Memory B cell (primary cell): ENCODE measurements at regions not wholly inside any gene's neighbourhood (a gene's known extent, or its start where the extent isn't known, plus 50 kb on each side); places are given as distances from the start of the nearest gene placed in this dataset.
"Not testable (repeated sequence)": the region's sequence is repeated elsewhere in the genome, so short reads cannot be mapped to it uniquely, and the experiment has no call there.

Experiments used
- ATAC-seq: fragments of 150-1000 bp; cut with Tn5 transposase; 2 replicates; pipeline ENCODE4 v1.10.0; 2021; ENCODE audit warnings: low read depth, mild to moderate bottlenecking, moderate library complexity
- DNase-seq, 2 donors: peaks; one replicate each; pipeline ENCODE4 v3.0.0; 2022; ENCODE audit warnings: low spot score in 2 of 2
- H3K27ac Mint-ChIP-seq: one replicate; pipeline ENCODE4 v1.8.0; 2022; ENCODE audit warnings: mild to moderate bottlenecking, moderate library complexity, mixed read lengths
- H3K27me3 Mint-ChIP-seq: one replicate; pipeline ENCODE4 v1.8.0; 2022; ENCODE audit warnings: mixed read lengths
- H3K36me3 Mint-ChIP-seq: one replicate; pipeline ENCODE4 v1.8.0; 2022; ENCODE audit warnings: mild to moderate bottlenecking, mixed read lengths
- H3K4me1 Mint-ChIP-seq: one replicate; pipeline ENCODE4 v1.8.0; 2022; ENCODE audit warnings: mixed read lengths
- H3K4me3 Mint-ChIP-seq: one replicate; pipeline ENCODE4 v1.8.0; 2022; ENCODE audit warnings: mild to moderate bottlenecking, moderate library complexity, mixed read lengths
- H3K9me3 Mint-ChIP-seq: one replicate; pipeline ENCODE4 v1.8.0; 2022; ENCODE audit warnings: mixed read lengths

- DNase-seq: no peak
- H3K4me3 Mint-ChIP-seq: no peak overlapping the region
- no peaks in the 10 kb centered on the region for H3K36me3 Mint-ChIP-seq
- no peak for ATAC-seq
- H3K4me1 Mint-ChIP-seq: no peaks in the 10 kb centered on the region
- no peak overlapping the region for H3K27ac Mint-ChIP-seq
- no peaks in the 10 kb centered on the region for H3K9me3 Mint-ChIP-seq
- H3K27me3 Mint-ChIP-seq: no peaks in the 10 kb centered on the region
Observed at GRCh38 chr4:141467225-141467624, 169.2 kb upstream of the IL15 start.

GRCh38 chr4:141469392-141469791 is 167.0 kb upstream of the IL15 start:
- ATAC-seq (no peak), DNase-seq (no peak)
- Mint-ChIP-seq H3K9me3 (no peaks in the 10 kb centered on the region), H3K4me1 (no peaks in the 10 kb centered on the region), H3K36me3 (no peaks in the 10 kb centered on the region), H3K27ac (no peak overlapping the region), H3K4me3 (no peak overlapping the region), H3K27me3 (no peaks in the 10 kb centered on the region)

GRCh38 chr4:141473026-141473540 is 163.3 kb upstream of the IL15 start:
- Mint-ChIP-seq H3K9me3 (no peaks in the 10 kb centered on the region), H3K4me1 (no peaks in the 10 kb centered on the region), H3K4me3 (no peak overlapping the region), H3K27ac (no peak overlapping the region), H3K36me3 (no peaks in the 10 kb centered on the region), H3K27me3 (no peaks in the 10 kb centered on the region)
- DNase-seq: no peak
- no peak for ATAC-seq

- DNase-seq (no peak), ATAC-seq (no peak)
- no peaks in the 10 kb centered on the region for H3K4me1 Mint-ChIP-seq
- H3K27me3 Mint-ChIP-seq: no peaks in the 10 kb centered on the region
- H3K36me3 Mint-ChIP-seq: no peaks in the 10 kb centered on the region
- H3K9me3 Mint-ChIP-seq: no peaks in the 10 kb centered on the region
- H3K4me3 Mint-ChIP-seq: no peak overlapping the region
- H3K27ac Mint-ChIP-seq: no peak overlapping the region
Observed at GRCh38 chr4:141473952-141474351, 162.4 kb upstream of the IL15 start.

GRCh38 chr4:141480950-141481349 is 155.4 kb upstream of the IL15 start:
- no peaks in the 10 kb centered on the region for H3K4me1 Mint-ChIP-seq
- H3K9me3 Mint-ChIP-seq: peaks cover 20% of the 10 kb centered on the region
- peaks cover 1% of the 10 kb centered on the region for H3K36me3 Mint-ChIP-seq
- H3K27ac Mint-ChIP-seq: no peak overlapping the region
- no peak for ATAC-seq
- H3K4me3 Mint-ChIP-seq: no peak overlapping the region
- DNase-seq: no peak
- no peaks in the 10 kb centered on the region for H3K27me3 Mint-ChIP-seq

- H3K36me3 Mint-ChIP-seq, H3K4me3 Mint-ChIP-seq, H3K4me1 Mint-ChIP-seq, H3K27me3 Mint-ChIP-seq, ATAC-seq, H3K27ac Mint-ChIP-seq, DNase-seq: not testable (repeated sequence)
- H3K9me3 Mint-ChIP-seq: peaks cover 22% of the 10 kb centered on the region
Observed at GRCh38 chr4:141484298-141484697, 152.1 kb upstream of the IL15 start.

GRCh38 chr4:141486375-141486997 is 149.9 kb upstream of the IL15 start:
- DNase-seq: no peak
- no peaks in the 10 kb centered on the region for H3K36me3 Mint-ChIP-seq
- H3K4me3 Mint-ChIP-seq: no peak overlapping the region
- H3K9me3 Mint-ChIP-seq: peaks cover 6% of the 10 kb centered on the region
- no peaks in the 10 kb centered on the region for H3K4me1 Mint-ChIP-seq
- no peak for ATAC-seq
- no peak overlapping the region for H3K27ac Mint-ChIP-seq
- H3K27me3 Mint-ChIP-seq: peaks cover 3% of the 10 kb centered on the region

GRCh38 chr4:141497627-141498026 is 138.8 kb upstream of the IL15 start:
- Mint-ChIP-seq H3K36me3 (no peaks in the 10 kb centered on the region), H3K4me1 (no peaks in the 10 kb centered on the region), H3K9me3 (no peaks in the 10 kb centered on the region), H3K27ac (no peak overlapping the region), H3K4me3 (no peak overlapping the region), H3K27me3 (no peaks in the 10 kb centered on the region)
- no peak for DNase-seq
- ATAC-seq: no peak

GRCh38 chr4:141499261-141499853 is 137.0 kb upstream of the IL15 start:
- no peaks in the 10 kb centered on the region for H3K9me3 Mint-ChIP-seq
- no peaks in the 10 kb centered on the region for H3K4me1 Mint-ChIP-seq
- H3K36me3 Mint-ChIP-seq: no peaks in the 10 kb centered on the region
- H3K4me3 Mint-ChIP-seq: no peak overlapping the region
- H3K27me3 Mint-ChIP-seq: no peaks in the 10 kb centered on the region
- DNase-seq: no peak
- ATAC-seq: no peak
- no peak overlapping the region for H3K27ac Mint-ChIP-seq

- Mint-ChIP-seq H3K36me3 (no peaks in the 10 kb centered on the region), H3K4me1 (no peaks in the 10 kb centered on the region), H3K27me3 (no peaks in the 10 kb centered on the region), H3K27ac (no peak overlapping the region), H3K9me3 (no peaks in the 10 kb centered on the region), H3K4me3 (no peak overlapping the region)
- DNase-seq: no peak
- ATAC-seq: no peak
Observed at GRCh38 chr4:141501395-141501794, 135.0 kb upstream of the IL15 start.

GRCh38 chr4:141501931-141502330 is 134.5 kb upstream of the IL15 start:
- Mint-ChIP-seq H3K27ac (no peak overlapping the region), H3K4me3 (no peak overlapping the region), H3K9me3 (no peaks in the 10 kb centered on the region), H3K36me3 (no peaks in the 10 kb centered on the region), H3K27me3 (no peaks in the 10 kb centered on the region), H3K4me1 (no peaks in the 10 kb centered on the region)
- ATAC-seq (no peak), DNase-seq (no peak)

- no peak overlapping the region for H3K27ac Mint-ChIP-seq
- H3K27me3 Mint-ChIP-seq: no peaks in the 10 kb centered on the region
- ATAC-seq: no peak
- H3K4me3 Mint-ChIP-seq: no peak overlapping the region
- no peaks in the 10 kb centered on the region for H3K4me1 Mint-ChIP-seq
- no peak for DNase-seq
- H3K9me3 Mint-ChIP-seq: no peaks in the 10 kb centered on the region
- H3K36me3 Mint-ChIP-seq: no peaks in the 10 kb centered on the region
Observed at GRCh38 chr4:141502755-141503154, 133.6 kb upstream of the IL15 start.

- DNase-seq (no peak), ATAC-seq (no peak)
- Mint-ChIP-seq H3K9me3 (peaks cover 2% of the 10 kb centered on the region), H3K4me1 (no peaks in the 10 kb centered on the region), H3K27me3 (no peaks in the 10 kb centered on the region), H3K4me3 (no peak overlapping the region), H3K36me3 (peaks cover 2% of the 10 kb centered on the region), H3K27ac (no peak overlapping the region)
Observed at GRCh38 chr4:141503260-141503659, 133.1 kb upstream of the IL15 start.

GRCh38 chr4:141511055-141511454 is 125.3 kb upstream of the IL15 start:
- DNase-seq: no peak
- no peak for ATAC-seq
- H3K27me3 Mint-ChIP-seq: peaks cover 4% of the 10 kb centered on the region
- no peak overlapping the region for H3K4me3 Mint-ChIP-seq
- peaks cover 9% of the 10 kb centered on the region for H3K9me3 Mint-ChIP-seq
- no peaks in the 10 kb centered on the region for H3K4me1 Mint-ChIP-seq
- no peak overlapping the region for H3K27ac Mint-ChIP-seq
- peaks cover 4% of the 10 kb centered on the region for H3K36me3 Mint-ChIP-seq

GRCh38 chr4:141513866-141514265 is 122.5 kb upstream of the IL15 start:
- Mint-ChIP-seq H3K9me3 (peaks cover 4% of the 10 kb centered on the region), H3K36me3 (peaks cover 2% of the 10 kb centered on the region), H3K4me1 (no peaks in the 10 kb centered on the region), H3K4me3 (no peak overlapping the region), H3K27ac (no peak overlapping the region), H3K27me3 (peaks cover 4% of the 10 kb centered on the region)
- DNase-seq (no peak), ATAC-seq (no peak)
